ENCODE measurements at regions not wholly inside any gene's neighbourhood (a gene's known extent, or its start where the extent isn't known, plus 50 kb on each side); places are given as distances from the start of the nearest gene placed in this dataset.

DNA sequence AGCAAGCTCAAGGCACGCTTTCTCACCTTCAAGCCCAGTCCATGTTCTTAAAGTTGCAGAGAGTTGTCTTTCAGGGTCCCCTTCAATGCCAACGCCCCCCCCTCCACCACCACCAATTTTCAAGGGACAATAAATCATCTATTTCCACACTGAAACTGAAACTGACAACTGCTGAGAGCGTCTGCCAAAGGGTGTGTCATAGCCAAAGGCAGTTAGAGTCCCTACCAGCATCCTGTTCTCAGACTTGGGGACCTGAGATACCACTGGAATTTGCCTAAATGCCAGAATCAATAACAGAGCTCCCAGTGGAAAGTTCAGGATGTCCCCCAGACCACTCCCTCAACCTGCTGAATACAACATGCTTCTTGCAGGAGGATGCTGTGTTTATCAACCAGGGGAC is 133.2 kb upstream of the SOX9 start:
- no peak for DNase-seq (ENCODE audit: low read depth in 4 of 4, low spot score in 3 of 4)

DNA sequence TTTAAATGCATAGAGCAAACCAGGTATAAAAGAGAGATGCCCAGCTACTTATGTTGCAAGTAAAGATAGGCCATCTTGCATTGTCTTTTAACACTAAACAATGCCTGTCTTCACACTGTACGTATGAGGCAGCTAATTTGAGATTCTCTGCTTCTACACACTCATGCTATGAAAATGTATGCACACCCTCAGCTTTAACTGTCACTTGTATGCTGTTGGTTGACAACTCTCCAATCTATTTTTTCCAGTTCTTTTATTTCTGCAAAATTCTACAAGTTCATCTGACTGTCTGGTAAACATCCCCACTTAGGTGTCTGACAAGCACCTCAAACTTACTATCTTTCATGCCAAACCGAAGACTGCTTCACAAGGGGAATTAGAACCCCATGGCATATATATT is 131.7 kb upstream of the SOX9 start:
- no peak for DNase-seq (ENCODE audit: low read depth in 4 of 4, low spot score in 3 of 4)

DNA sequence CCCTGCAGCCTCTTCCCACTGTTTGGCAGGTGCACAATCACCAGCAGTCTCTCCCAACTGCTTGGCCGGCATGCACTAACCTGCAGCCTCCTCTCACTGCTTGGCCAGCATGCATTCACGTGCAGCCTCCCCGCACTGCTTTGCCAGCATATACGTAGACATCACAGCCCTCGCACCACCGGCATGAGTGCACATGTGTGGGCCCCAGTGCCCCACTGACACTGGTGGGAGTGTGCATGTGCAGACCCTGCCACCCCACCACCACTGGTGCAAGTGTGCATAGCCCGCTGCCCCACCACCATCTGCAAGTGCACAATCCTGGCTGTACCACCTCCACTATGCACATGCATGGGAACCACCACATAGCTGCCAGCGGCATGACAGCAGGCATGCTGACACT is 127.5 kb upstream of the SOX9 start:
- DNase-seq (ENCODE audit: low read depth in 4 of 4, low spot score in 3 of 4): no peak

DNA sequence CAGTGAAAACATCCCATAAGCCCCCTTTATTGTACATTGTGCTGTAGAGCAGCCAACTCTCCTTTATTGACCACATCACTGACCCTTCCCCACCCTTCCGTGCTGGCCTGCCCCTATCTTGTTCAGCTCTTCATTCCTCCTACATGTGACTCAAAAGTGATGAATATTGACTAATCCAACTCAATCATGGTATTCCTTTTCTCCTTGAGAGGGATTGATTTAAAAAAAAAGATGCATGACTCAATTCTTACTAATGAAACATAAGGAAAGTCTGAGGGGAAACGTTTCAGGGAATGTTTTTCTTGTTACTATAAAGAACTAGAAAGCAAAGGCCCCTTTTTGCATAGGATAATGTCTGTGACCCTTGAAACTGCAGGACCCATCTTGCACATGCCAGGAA is 125.2 kb upstream of the SOX9 start:
- no peak for DNase-seq (ENCODE audit: low read depth in 4 of 4, low spot score in 3 of 4)

DNA sequence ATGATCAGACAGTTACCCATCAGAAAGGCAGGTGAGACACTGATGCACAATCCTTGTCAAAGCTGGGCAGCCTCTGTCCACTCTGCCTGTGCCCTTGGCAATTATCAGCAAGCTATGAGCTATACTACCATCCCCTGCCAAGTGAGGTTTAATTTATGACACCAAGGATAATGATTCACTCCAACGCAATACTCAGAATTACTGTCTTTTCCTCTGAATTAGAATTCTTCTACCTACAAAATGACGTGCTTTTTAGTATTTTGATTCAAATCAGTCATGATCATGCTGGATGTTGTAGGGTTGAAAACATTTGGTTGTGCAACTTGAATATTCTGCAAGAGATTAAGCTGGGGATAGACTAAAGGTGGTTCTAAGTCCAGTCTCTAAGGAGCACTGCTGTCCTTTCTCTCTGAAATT is 116.8 kb upstream of the SOX9 start:
- no peak for DNase-seq (ENCODE audit: low read depth in 4 of 4, low spot score in 3 of 4)

DNA sequence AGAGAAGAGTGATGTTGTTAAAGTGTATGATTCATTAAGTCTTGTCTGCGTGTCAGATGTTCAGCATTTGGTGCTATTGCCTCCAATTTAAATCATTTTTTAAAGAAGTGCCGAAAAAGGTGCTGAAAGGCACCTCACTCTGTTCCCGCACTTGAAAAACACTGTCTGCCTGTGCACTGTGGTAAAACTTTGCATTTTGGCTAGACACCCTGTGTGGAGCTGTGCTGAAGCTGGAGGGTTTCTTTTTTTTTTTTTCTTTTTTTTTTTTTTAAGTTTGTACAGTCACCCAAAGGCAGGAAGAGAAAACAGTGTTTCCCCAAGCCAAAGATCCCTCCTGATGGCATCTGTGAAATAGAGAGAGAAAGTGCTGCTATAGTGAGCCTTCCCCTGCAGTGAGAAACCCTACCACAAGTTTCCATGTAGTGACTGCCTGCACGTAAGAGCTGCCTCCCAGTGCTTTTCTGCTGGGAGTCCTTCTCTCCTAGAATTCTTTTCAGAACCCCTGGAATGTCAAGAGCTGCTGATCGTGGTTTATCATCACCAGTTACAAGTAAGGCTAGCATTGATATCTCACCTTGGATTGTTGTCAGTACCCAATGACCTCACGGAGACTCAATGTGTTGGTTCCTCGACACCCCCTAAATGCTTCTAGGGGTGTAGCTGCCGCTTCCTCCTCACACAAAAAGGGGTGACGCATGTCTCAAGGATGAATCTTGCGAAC is 116.0 kb upstream of the SOX9 start:
- no peak for DNase-seq (ENCODE audit: low read depth in 4 of 4, low spot score in 3 of 4)

DNA sequence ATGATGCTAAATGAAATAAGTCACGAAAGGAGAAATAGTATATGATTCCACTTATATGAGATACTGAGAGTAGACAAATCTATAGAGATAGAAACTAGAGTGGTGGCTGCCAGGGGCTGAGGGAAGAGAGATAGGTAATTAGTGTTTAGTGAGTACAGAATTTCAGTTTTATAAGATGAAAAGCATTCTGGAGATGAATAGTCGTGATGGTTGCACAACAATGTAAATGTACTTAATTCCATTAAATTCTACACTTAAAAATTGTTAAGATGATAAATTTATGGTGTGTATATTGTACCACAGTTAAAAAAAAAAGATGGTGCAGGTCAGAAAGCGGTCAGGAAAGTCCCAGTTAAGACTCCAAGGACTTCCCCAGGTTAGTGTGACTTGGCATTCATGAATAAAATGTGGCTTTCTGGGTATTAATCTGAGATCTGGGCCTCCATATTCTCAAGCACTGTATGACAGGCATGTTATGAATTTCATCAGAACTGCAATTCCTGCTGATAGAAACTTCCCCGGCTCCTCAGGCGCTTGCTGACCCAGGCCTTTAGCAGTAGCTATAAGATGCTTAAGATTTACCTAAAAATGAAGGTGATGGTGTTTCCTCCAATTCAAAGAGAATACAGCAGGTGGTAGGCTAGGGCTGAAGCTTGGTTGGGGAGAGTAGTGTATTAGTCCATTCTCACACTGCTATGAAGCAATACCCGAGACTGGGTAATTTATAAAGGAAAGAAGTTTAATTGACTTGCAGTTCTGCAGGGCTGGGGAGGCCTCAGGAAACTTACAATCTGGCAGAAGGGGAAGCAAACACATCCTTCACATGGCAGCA is 115.3 kb upstream of the SOX9 start:
- DNase-seq (ENCODE audit: low read depth in 4 of 4, low spot score in 3 of 4): no peak

DNA sequence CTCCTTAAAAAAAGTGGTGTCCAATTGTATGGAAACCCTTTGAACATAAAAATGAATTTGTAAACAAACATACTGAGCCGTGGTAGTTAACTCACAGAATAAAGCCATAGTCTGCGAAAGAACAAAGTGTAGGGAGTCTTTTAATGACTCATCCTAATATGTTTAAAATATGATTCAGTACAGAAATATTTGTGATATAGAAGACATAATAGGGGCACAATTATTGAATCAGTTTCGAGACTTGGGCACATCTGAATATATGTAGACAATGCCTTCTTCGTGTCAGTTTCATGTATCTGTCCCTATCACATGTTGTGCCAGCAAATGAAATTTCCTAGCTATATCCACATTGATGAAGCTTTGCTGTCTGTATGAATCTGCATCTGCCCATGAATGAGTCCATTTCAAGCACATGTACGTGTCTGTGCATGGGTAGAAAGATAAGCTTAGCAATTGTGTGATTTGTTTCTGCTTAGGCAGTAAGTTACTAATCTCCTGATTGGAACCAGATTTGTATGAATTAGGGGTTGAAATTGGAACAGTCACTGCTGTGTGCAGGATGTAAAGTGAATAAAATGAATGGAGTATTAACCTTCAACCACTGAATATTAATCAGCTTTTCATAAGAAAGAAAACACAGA is 112.5 kb upstream of the SOX9 start:
- no peak for DNase-seq (ENCODE audit: low read depth in 4 of 4, low spot score in 3 of 4)

DNA sequence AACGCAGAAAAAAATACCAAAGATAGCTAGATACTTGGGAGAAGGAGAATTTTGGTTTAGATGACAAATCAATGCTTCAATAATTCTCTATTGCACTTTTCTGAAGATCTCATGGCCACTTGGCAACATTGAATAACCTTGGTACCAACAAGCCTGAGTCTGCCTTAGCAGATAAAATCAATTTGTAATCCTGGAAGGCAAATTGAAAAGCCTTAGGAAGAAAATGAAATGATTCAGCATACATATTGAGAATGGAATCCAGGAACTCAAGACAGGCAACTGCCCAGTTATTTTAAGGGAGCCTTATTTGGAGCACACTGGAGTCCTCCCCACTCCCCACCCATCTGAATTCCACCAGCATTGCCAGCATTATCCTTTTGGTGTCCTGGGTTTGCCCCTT is 109.3 kb upstream of the SOX9 start:
- DNase-seq (ENCODE audit: low read depth in 4 of 4, low spot score in 3 of 4): no peak

DNA sequence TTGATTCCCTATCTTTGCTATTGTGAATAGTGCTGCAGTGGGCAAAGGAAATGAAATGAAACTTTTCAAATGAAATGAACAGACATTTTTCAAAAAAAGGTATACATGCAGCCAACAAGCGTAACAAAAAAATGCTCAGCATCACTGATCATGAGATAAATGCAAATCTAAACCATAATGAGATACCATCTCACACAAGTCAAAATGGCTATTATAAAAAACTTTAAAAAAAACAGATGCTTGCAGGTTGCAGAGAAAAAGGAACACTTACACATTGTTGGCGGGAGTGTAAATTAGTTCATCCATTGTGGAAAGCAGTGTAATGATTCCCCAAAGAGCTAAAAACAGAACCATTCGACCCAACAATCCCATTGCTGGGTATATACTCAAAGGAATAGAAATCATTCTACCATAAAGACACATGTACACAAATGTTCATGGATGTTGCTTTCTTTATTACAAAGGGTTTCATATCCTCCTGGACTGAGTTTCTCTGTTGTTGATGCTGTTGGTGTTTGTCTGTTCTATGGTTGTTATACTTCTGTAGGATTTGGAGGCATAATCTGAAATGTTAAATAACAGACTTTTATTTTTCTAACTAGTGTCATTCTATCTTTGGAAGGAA is 99.3 kb upstream of the SOX9 start:
- DNase-seq (ENCODE audit: low read depth in 4 of 4, low spot score in 3 of 4): no peak

DNA sequence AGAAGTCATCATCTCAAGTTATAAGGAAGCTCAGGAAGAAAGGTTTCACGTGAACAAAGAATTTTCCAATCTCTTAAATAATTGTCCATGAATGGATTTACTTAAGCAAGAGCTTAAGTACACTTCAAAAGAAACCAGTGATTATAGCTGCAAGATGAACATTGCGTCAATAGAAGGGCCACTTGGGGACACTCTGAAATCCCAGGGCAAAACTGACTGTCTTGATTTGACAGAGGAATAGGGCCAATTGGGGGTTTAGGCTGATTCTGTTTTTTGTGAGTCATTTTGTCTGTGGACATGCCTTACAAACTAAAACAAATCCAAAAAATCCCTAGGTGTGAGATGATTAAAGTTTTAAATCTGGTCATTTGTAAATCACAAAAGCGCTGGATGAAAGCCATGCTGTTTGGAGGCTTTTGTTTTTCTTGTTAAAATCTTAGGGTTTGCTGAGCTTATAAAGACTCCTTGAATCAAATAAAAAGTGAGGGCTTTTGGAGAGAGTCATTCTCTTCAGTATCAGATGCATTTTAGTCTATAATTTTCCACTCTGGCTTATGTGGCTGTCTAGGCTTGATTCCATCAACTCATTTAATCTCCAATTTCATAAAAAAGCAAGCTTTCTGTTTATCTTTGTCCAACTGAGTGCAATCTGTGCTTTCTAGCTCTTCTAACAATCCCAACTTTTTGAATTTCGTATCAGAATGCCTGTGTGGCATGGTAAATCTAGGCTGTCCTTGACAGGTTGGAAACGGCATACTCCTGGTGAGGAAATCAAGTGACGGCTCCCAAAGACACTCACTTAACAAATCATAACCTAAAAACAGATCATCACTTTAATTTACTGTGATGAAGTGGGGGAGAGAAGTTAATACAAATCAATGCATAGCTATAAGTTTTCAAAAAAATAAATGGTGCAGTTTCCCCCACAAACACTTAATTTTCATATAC is 98.2 kb upstream of the SOX9 start:
- DNase-seq (ENCODE audit: low read depth in 4 of 4, low spot score in 3 of 4): no peak

DNA sequence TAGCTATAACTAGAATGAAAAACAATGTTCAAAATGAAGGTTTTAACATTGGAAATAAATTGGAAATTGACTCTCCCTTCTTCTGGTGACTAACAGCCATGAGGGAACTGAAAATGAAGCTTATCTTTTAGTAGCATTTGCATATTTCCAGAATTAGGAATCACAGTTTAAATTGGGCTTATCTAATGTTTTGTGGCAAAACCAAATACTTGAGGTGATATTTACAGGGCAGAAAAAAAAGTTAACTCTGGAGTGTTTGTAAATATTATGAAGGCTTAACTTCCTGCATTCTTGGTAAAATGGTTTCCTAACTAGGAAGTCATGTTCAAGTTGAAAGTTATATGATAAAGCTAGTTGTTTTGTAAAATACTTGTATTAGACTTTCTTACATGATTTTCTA is 96.4 kb upstream of the SOX9 start:
- no peak for DNase-seq (ENCODE audit: low read depth in 4 of 4, low spot score in 3 of 4)

DNA sequence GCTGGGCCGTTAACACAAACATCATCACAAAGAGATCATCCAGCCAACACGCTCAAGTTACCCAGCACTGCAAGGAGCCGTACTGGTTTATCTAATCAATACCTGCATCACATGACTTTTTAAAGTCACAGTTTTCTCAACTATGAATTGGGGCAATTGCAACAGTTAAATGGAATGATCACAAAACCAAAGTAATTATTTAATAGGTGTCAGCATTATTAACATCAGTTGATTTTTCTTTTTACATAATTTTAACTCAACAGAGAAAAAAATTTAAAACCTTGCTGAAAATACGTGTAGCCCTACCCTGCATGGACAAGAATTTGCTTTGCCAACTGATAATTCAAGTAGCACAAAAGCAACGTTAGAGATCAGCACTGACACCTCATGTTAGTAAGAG is 95.7 kb upstream of the SOX9 start:
- DNase-seq (ENCODE audit: low read depth in 4 of 4, low spot score in 3 of 4): no peak

DNA sequence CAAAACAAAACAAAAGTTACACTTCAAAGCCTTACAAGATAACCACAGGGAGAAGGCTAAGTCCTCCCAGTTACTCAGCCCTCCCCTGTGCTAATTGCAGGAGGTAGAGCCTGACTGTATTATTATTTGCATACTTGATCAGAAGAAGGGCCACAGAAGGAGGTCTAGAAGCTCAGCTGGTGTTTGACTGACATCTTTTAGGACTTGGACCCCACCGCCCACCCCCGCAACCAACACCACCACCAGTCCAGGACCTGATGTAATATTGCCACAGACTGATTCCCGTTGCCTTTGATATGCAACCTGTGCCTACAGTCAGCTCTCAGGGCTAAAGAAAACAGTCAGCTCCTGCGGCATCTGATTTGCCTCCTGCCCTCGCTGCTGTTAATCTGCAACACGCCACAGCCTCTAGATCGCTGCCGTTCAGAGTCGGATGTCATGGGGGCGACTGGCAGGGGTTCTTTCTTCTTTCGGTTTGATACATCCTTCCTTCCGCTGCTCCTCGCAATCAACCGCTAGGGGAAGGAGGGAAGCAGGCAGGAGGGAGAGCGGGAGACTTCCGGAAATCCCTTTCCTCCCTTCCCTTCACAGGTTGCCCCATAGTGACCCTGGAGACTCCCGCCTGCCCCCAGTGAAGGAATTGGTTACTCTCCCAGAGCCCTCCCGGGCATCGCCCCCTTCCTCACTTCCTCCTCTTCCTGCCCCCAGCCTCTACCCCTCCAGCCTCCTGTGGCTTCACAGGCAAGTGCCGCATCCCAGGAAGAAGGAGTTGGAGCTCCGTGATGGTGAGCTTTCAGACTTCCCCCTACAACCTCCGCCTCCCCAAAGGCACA is 90.5 kb upstream of the SOX9 start:
- peak; percentile 31 to 59 (median 41) for DNase-seq (ENCODE audit: low read depth in 4 of 4, low spot score in 3 of 4)

DNA sequence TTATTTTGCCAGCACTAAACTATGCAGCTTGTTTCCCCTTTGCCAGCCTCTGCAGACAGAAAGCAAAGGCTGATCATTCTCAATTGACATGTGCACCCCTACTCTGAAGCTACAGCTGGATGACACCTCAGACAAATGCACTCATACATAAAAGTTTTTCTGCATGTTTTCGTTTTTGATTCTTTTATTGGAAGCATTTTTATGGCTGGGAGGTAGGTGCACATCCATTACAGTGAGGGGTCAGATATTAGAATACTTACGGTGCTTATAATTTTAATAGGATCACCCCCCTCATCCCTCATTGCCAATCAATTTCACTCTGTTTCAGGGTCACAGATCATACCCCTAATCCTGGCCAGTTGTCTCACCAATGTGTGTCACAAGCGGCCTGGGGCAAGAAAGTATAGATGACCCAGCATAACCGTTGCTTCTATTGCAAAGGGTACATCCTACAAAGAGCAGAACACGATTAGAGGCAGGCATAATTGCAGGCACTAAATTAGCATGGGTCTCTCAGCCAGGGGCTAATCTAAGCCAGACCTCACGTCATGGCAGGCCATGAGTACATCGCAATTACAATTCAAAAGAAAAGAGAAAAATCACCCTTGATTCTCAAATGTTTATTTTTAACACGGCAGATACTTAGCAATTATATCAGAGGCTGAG is 89.5 kb upstream of the SOX9 start:
- DNase-seq (ENCODE audit: low read depth in 4 of 4, low spot score in 3 of 4): no peak

DNA sequence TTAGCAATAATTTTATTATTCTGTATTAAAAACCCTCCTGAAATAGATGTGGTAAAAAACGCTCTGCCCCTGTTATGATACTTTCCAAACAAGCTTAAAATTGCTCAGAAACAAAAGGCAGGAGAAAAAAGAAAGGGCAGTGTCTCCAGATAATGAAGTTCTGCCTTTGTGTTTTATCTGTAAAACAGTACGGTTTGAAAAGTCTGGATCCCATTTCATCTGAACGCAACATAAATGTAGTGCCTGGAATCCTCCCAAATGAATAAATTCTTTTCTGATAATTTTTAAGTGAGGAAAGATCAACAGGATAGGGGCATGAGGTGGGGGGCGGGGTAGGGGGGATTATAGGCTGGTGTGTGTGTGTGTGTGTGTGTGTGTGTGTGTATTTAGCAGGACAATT is 87.5 kb upstream of the SOX9 start:
- no peak for DNase-seq (ENCODE audit: low read depth in 4 of 4, low spot score in 3 of 4)

DNA sequence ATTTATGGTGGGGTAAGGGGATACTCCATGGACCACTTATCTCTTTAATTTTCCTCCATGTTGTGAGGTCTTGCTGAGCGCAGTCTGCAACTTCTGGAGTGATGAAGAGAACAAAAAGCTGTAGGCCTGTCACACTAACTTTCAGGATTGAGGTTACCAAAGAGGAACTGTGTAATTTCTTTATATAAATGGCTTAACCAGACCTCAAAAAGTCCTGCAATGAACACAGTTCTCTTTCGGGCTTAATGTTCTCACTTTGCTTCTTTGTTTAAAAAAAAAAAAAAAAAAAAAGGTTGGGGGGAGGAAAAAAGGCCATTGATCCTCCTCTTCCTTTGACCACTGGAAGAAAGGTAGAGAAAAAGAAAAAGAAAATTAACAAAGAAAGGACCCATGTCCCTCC is 86.8 kb upstream of the SOX9 start:
- no peak for DNase-seq (ENCODE audit: low read depth in 4 of 4, low spot score in 3 of 4)

DNA sequence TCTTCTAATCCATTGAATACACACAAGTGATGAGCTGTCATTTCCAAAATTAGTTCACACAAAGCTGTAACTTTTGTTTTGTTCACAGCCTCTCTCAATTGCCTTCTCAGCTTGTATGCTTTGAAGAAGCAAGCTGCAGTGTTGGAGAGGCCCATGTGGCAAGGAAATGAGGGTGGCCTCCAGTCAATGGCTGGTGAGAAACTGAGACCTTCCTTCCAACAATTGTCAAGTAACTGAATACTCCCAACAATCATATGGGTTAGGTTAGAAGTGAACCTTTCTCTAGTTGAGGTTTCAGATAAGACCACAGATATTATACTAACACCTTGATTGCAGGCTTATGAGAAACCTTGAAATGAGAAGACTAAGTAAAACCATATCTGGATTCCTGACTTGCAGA is 82.4 kb upstream of the SOX9 start:
- no peak for DNase-seq (ENCODE audit: low read depth in 4 of 4, low spot score in 3 of 4)

DNA sequence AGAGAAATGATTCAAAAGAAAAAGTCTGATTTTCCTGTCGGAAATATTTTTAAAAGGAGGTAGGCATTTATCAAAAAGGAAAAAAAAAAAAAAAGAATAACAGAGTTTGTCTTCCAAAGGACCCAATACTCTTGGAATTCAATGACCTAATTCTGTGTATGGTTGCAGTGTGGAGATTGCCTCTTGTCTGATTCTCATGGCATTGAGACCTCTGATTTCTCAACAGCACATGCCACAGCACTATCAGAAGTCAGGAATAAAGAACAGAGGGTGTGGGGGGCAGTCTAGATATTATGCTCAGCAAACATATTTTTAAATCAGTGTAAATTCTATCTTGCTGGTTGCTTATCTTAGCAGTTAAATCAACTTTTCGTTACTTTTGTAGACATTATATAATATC is 81.3 kb upstream of the SOX9 start:
- no peak for DNase-seq (ENCODE audit: low read depth in 4 of 4, low spot score in 3 of 4)

All from right renal pelvis (tissue), 4 donors.